Effector memory CD8-positive, alpha-beta T cell (primary cell): ENCODE measurements at regions not wholly inside any gene's neighbourhood (a gene's known extent, or its start where the extent isn't known, plus 50 kb on each side); places are given as distances from the start of the nearest gene placed in this dataset.

Experiments
- ATAC-seq: fragments of 150-1000 bp; cut with Tn5 transposase; replicated peaks from 2 replicates; pipeline ENCODE4 v1.10.0; 2021; ENCODE audit warnings: mild to moderate bottlenecking, moderate library complexity
- DNase-seq, 3 experiments: peaks; one replicate each; pipeline ENCODE4 v3.0.0; 2021
- H3K27ac Mint-ChIP-seq, 2 donors: one replicate each; pipeline ENCODE4 v1.8.0; 2022; ENCODE audit warnings: mild to moderate bottlenecking in 2 of 2, mixed read lengths in 2 of 2, moderate library complexity in 2 of 2
- H3K27me3 Mint-ChIP-seq, 2 donors: one replicate each; pipeline ENCODE4 v1.8.0; 2022; ENCODE audit warnings: mixed read lengths in 2 of 2
- H3K36me3 Mint-ChIP-seq: one replicate; pipeline ENCODE4 v1.8.0; 2022; ENCODE audit warnings: mild to moderate bottlenecking, moderate library complexity, mixed read lengths; ENCODE audit not compliant: insufficient read depth
- H3K4me1 Mint-ChIP-seq, 2 donors: one replicate each; pipeline ENCODE4 v1.8.0; 2022; ENCODE audit warnings: low read depth in 2 of 2, mixed read lengths in 2 of 2
- H3K4me3 Mint-ChIP-seq, 2 donors: one replicate each; pipeline ENCODE4 v1.8.0; 2022; ENCODE audit warnings: mild to moderate bottlenecking in 2 of 2, mixed read lengths in 2 of 2, moderate library complexity in 2 of 2
- H3K9me3 Mint-ChIP-seq, 2 donors: one replicate each; pipeline ENCODE4 v1.8.0; 2022; ENCODE audit warnings: mixed read lengths in 2 of 2

GRCh38 chr3:5531039-5531438 lies 343.5 kb downstream of the EDEM1 start:
- Mint-ChIP-seq H3K27ac (no peak overlapping the region), H3K9me3 (peaks cover 8 to 10% of the 10 kb centered on the region in 2 donors), H3K27me3 (no peaks in the 10 kb centered on the region), H3K36me3 (no peaks in the 10 kb centered on the region), H3K4me3 (no peak overlapping the region), H3K4me1 (no peaks in the 10 kb centered on the region)
- no peak for DNase-seq
- ATAC-seq = no peak

GRCh38 chr3:5531741-5532290 lies 344.3 kb downstream of the EDEM1 start:
- H3K27ac Mint-ChIP-seq = no peak overlapping the region
- no peaks in the 10 kb centered on the region for H3K27me3 Mint-ChIP-seq
- no peak overlapping the region for H3K4me3 Mint-ChIP-seq
- no peak for ATAC-seq
- H3K9me3 Mint-ChIP-seq = peaks cover 8 to 10% of the 10 kb centered on the region in 2 donors
- H3K36me3 Mint-ChIP-seq = no peaks in the 10 kb centered on the region
- H3K4me1 Mint-ChIP-seq = no peaks in the 10 kb centered on the region
- DNase-seq = no peak

- Mint-ChIP-seq H3K27ac (no peak overlapping the region), H3K4me1 (no peaks in the 10 kb centered on the region)
These were observed 353.0 kb downstream of the EDEM1 start for GRCh38 chr3:5540532-5540931.

DNA sequence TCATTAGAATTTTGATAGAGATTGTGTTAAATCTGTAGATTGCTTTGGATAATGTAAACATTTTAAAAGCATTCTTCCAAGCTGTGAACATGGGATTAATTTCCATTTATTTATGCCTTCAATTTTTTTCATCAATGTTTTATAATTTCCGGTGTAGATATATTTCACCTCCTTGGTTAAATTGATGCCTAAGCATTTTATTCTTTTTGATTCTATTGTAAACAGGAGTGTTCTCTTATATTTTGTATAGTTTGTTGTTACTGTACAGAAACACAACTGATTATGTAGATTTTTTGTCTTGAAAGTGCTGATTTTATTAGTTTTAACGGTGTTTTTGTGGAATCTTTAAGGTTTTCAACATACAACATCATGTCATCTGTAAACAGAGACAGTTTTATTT lies 355.0 kb downstream of the EDEM1 start:
- ATAC-seq (no peak), DNase-seq (no peak)
- Mint-ChIP-seq H3K9me3 (peaks cover 8 to 21% of the 10 kb centered on the region in 2 donors), H3K27ac (no peak overlapping the region), H3K4me3 (no peak overlapping the region), H3K36me3 (no peaks in the 10 kb centered on the region), H3K4me1 (no peaks in the 10 kb centered on the region), H3K27me3 (no peaks in the 10 kb centered on the region)

More at GRCh38 chr3:5540532-5540931, 353.0 kb downstream of the EDEM1 start:
- DNase-seq = no peak
- no peak for ATAC-seq
- no peaks in the 10 kb centered on the region for H3K36me3 Mint-ChIP-seq
- no peak overlapping the region for H3K4me3 Mint-ChIP-seq
- H3K27me3 Mint-ChIP-seq = no peaks in the 10 kb centered on the region
- H3K9me3 Mint-ChIP-seq = peaks cover 5 to 13% of the 10 kb centered on the region in 2 donors

GRCh38 chr3:5543047-5543446 lies 355.5 kb downstream of the EDEM1 start:
- no peak overlapping the region for H3K4me3 Mint-ChIP-seq
- H3K27ac Mint-ChIP-seq = no peak overlapping the region
- H3K4me1 Mint-ChIP-seq = no peaks in the 10 kb centered on the region
- ATAC-seq (no peak), DNase-seq (no peak)
- peaks cover 8 to 21% of the 10 kb centered on the region in 2 donors for H3K9me3 Mint-ChIP-seq
- no peaks in the 10 kb centered on the region for H3K27me3 Mint-ChIP-seq
- H3K36me3 Mint-ChIP-seq = no peaks in the 10 kb centered on the region

DNA sequence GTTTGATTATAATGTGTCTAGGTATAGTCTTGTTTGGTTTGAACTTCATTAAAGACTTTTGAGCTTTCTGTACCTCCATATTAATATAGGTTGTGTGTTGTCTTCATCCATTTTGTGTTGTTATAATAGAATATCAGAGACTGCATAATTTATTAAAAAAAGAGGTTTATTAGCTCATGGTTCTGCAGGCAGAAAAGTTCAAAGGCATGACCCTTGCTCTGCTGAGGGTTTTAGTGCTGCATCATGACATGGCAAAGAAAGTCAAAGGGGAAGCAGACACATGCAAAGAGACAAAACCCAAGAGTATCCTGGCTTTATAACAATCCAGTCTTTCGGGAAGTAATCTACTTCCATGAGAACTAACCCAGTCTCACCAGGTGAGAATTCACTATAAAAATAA lies 358.2 kb downstream of the EDEM1 start:
- peaks cover 15 to 30% of the 10 kb centered on the region in 2 donors for H3K9me3 Mint-ChIP-seq

GRCh38 chr3:5553203-5553602 lies 365.7 kb downstream of the EDEM1 start:
- DNase-seq = no peak
- peaks cover 0 to 5% of the 10 kb centered on the region in 2 donors for H3K27me3 Mint-ChIP-seq

More for the DNA sequence above, 358.2 kb downstream of the EDEM1 start:
- Mint-ChIP-seq H3K4me3 (no peak overlapping the region), H3K27ac (no peak overlapping the region), H3K27me3 (peaks cover 0 to 5% of the 10 kb centered on the region in 2 donors), H3K36me3 (no peaks in the 10 kb centered on the region), H3K4me1 (no peaks in the 10 kb centered on the region)
- no peak for ATAC-seq
- no peak for DNase-seq

GRCh38 chr3:5554245-5554747 lies 366.8 kb downstream of the EDEM1 start:
- Mint-ChIP-seq H3K4me3 (no peak overlapping the region), H3K27ac (no peak overlapping the region), H3K36me3 (no peaks in the 10 kb centered on the region), H3K27me3 (no peaks in the 10 kb centered on the region), H3K4me1 (no peaks in the 10 kb centered on the region), H3K9me3 (peaks cover 10 to 15% of the 10 kb centered on the region in 2 donors)
- ATAC-seq (no peak), DNase-seq (no peak)

More at GRCh38 chr3:5553203-5553602, 365.7 kb downstream of the EDEM1 start:
- Mint-ChIP-seq H3K36me3 (no peaks in the 10 kb centered on the region), H3K27ac (no peak overlapping the region), H3K4me1 (no peaks in the 10 kb centered on the region), H3K4me3 (no peak overlapping the region), H3K9me3 (peaks cover 17% of the 10 kb centered on the region in 2 donors)
- ATAC-seq = no peak

DNA sequence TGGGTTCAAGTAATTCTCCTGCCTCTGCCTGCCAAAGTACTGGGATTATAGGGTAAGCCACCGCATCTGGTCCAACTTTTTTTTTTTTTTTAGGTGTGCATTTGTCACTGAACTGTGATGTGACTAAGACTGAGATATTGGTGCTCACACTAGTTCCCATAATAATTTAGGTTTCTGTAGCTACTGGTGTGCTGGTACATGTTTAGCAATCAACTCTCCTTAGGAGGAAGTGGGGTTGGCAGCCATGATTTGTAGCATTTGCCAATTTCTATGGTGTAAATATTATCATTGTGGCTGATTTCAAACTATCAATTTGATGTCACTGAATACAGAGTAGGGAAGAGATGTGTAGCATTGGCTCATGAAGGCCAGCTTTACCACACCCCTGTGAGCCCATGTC lies 372.7 kb downstream of the EDEM1 start:
- ATAC-seq (no peak), DNase-seq (no peak)
- no peaks in the 10 kb centered on the region for H3K4me1 Mint-ChIP-seq
- no peaks in the 10 kb centered on the region for H3K27me3 Mint-ChIP-seq
- no peak overlapping the region for H3K4me3 Mint-ChIP-seq
- H3K27ac Mint-ChIP-seq = no peak overlapping the region
- H3K36me3 Mint-ChIP-seq = peaks cover 3% of the 10 kb centered on the region
- peaks cover 6 to 16% of the 10 kb centered on the region in 2 donors for H3K9me3 Mint-ChIP-seq

- Mint-ChIP-seq H3K36me3 (peaks cover 3% of the 10 kb centered on the region), H3K27ac (no peak overlapping the region), H3K27me3 (no peaks in the 10 kb centered on the region), H3K4me1 (no peaks in the 10 kb centered on the region), H3K4me3 (no peak overlapping the region), H3K9me3 (peaks cover 9 to 17% of the 10 kb centered on the region in 2 donors)
- DNase-seq = no peak
- ATAC-seq = no peak
These were observed 376.2 kb downstream of the EDEM1 start for GRCh38 chr3:5563537-5564277.

GRCh38 chr3:5564278-5564666 lies 376.8 kb downstream of the EDEM1 start:
- Mint-ChIP-seq H3K27ac (no peak overlapping the region), H3K4me1 (no peaks in the 10 kb centered on the region), H3K36me3 (peaks cover 3% of the 10 kb centered on the region), H3K27me3 (no peaks in the 10 kb centered on the region), H3K4me3 (no peak overlapping the region), H3K9me3 (peaks cover 9 to 15% of the 10 kb centered on the region in 2 donors)
- no peak for ATAC-seq
- no peak for DNase-seq

DNA sequence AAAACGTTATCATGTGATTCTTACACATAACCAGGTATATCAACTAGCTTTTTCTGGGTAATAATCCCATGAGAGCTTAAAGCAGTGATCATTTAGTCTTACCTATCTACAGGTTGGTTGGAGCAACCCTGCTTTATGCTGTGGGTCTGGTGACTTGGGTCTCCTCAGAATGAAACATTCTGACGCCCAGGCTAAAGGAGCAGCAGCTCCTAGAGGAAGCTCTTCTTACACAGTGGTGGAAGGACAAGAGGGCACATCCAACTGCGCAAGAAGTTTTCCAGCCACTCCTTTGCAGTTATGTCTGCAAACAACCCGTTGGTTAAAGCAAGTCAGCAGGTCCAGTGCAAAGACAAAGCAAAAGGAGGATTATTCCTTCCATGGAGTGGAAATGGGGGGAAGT lies 377.5 kb downstream of the EDEM1 start:
- no peaks in the 10 kb centered on the region for H3K4me1 Mint-ChIP-seq
- DNase-seq = no peak
- peaks cover 9 to 15% of the 10 kb centered on the region in 2 donors for H3K9me3 Mint-ChIP-seq
- peaks cover 3% of the 10 kb centered on the region for H3K36me3 Mint-ChIP-seq
- H3K27ac Mint-ChIP-seq = no peak overlapping the region
- no peaks in the 10 kb centered on the region for H3K27me3 Mint-ChIP-seq
- H3K4me3 Mint-ChIP-seq = no peak overlapping the region
- no peak for ATAC-seq

- ATAC-seq (no peak), DNase-seq (no peak)
- no peaks in the 10 kb centered on the region for H3K4me1 Mint-ChIP-seq
- peaks cover 3% of the 10 kb centered on the region for H3K36me3 Mint-ChIP-seq
- H3K4me3 Mint-ChIP-seq = no peak overlapping the region
- H3K9me3 Mint-ChIP-seq = peaks cover 6 to 20% of the 10 kb centered on the region in 2 donors
- H3K27me3 Mint-ChIP-seq = no peaks in the 10 kb centered on the region
- H3K27ac Mint-ChIP-seq = no peak overlapping the region
These were observed 379.6 kb downstream of the EDEM1 start for GRCh38 chr3:5567113-5567512.

GRCh38 chr3:5568451-5568850 lies 380.9 kb downstream of the EDEM1 start:
- Mint-ChIP-seq H3K36me3 (peaks cover 3% of the 10 kb centered on the region), H3K27me3 (no peaks in the 10 kb centered on the region), H3K4me3 (no peak overlapping the region), H3K4me1 (no peaks in the 10 kb centered on the region), H3K9me3 (peaks cover 4 to 17% of the 10 kb centered on the region in 2 donors), H3K27ac (no peak overlapping the region)
- DNase-seq (no peak), ATAC-seq (no peak)
